CD4-positive, alpha-beta T cell treated with Interleukin-21 for 1 hour (primary cell): ENCODE measurements at regions not wholly inside any gene's neighbourhood (a gene's known extent, or its start where the extent isn't known, plus 50 kb on each side); places are given as distances from the start of the nearest gene placed in this dataset.

Experiments
- DNase-seq: peaks from one replicate; pipeline ENCODE4 v3.0.0-alpha.2; 2020

DNA sequence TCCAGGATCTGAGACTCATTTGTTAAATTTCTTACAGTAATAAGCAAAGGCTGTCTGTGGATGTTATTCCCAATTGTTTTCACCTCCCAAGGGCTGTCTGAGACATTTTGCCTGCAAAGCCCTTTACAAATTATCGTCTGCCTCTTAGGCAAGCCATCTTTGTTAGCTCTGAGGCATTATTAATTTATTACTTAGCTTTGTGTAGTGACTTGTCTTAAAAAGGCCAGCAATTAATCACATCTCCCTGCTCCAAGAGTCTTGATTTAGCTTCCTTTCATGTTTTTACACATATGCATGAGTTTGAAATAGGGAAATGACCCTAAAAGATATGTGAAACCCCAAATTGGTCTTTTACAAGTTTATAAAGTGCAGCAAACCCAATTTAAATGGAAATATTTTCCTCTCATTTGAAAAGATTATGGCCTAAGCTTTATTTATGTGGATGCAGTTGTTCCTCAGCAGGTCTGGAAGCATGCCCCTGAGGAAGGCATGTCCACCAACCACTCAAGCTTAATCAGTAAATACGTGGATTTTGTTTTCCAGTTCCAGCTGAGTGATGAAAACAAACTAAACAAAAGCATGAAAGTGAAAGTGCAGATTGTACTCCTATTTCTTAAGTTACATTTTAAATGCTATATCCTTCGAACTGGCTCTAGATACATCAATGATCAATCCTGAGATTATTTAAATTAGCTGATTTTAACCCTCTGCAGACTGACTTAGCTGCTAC lies 173.6 kb upstream of the LNX1 start:
- no peak for DNase-seq

DNA sequence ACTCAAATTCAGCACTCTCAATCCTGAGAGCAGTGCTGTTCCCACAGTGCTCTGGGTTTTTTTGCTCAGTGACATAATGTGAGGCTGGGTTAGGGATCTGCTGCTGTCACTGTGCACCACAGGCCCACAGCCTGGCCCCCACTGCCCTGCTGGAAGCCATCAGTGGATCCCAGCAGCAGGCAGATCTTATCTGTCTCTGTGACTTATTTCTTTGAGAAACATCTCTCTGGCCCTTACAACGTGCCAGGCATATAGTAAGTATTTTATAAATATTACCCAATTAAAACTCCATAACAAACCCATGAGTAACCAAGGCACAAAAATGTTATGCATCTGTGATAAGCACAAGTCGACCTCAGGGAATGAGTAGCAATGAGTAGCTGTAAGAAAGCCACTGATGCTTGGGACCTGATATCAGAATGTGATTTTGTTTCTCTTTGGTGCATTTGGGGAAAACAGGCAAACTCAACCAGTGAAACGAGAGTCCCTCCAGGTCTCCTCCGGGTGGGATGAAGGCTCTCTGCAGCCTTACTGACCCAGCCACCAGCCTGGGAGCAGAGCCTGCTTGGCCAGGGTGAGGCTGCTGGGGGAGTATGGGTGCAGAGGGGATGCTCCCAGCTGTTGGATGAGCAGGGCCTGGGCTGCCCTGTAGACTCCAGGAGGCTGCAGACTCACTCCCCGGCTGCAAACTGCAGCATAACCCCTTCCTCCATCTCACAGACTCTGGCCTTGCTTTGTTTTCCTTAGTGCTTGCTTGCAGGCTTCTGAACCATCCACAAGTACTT lies 172.7 kb upstream of the LNX1 start:
- no peak for DNase-seq

DNA sequence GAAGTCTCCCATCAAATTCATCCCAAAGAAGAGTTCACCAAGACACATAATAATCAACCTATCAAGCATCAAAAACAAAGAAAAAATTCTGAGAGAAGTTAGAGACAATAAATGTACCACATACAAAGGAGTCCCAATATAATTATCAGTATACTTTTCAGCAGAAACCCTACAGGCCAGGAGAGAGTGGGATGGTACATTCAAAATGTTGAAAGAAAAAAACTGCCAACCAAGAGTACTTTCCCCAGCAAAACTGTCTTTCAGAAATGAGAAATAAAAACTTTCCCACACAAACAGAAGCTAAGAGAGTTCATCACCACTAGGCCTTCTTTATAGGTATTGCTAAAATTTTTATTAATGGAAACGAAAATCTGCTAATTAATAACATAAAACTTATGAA lies 164.4 kb upstream of the LNX1 start:
- no peak for DNase-seq

DNA sequence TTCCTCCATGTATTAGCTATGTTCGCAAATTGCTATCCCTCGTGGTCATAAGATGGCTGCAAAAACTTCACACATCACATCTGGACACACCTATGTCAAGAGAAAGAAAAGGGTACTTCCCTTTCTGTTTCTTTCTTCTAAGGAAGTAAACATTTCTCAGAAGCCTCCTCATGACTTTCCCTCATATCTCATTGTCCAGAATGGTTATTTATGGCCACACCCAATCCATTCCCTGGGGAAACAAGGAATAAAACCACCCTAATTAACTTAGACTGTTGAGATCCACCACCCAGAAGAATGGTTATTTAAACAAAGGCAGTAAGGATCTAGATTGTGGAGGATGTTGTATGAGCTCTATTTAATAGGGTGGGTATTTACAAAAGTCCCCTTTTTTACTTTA lies 160.8 kb upstream of the LNX1 start:
- DNase-seq = no peak

DNA sequence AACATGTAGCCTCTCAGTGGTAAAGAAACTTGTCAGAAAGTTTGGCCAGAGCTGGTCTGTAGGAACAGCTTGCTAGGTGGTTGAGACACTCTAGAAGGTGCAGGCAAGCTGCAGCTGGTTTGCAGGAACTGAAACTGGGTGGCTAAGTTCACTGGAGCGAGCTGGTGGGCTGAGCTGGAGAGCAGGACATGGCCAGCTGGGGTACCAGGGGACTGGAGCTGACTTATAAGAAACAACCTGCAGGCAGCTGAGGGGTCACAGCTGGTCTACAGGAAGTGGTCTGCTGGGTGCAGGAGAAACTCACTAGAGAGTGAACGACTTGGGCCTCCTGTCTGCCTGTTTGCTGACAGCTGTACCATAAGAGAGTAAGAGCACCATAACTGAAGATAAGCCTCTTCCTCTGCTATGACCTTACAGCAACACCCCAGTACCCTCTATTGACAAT lies 157.1 kb upstream of the LNX1 start:
- DNase-seq = no peak

DNA sequence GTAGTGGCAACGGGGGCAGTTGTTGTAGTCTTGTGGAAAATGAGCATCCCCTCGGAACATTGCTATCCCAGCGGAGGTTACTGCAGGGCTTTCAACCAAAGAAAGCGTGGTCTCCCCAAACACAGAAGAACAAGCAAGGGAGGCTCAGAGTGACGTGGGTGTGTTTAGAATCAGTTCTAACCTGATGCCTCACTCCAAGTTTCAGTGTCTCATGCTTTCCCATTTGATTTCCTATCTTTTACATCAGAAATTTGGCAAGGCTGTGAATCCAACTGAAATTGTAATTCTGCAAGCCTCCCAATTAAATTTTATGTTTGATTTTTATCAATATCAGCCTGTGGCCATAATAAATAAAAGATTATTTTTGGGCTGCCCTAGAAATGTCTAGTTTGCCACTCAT lies 156.1 kb upstream of the LNX1 start:
- no peak for DNase-seq

DNA sequence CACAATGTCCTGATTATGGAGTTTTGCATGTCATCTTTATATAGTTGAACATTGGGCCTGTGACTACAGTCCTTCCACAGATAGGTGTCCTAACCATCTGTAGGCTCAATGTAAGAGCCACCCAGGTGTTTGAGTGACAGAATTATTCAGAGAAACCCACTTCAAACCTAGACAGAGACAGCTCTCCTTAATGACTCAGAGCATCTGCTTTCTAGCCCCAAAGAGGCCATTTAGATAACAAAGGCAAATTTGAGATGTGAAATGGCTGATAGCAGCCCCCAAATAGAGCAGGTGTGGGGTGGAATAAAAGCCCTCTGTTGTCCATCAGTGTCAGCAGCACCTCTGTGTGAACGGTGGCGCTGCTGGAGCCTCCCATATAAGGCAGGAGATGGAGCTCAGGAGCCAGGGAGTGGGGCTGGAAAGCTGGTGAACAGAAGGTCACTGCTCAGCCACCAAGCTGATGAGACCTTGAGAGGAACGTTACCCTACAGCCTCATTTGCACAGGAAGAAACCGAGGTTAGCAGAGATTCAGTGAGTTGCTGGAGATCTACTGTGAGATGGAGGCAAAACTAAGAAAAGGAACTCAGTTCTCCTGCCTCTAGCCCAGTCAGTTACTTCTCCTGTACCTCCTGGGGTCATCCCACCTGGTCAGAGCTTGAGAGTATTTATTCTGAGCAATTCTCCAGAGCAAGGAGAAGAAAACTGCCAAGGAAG lies 153.3 kb upstream of the LNX1 start:
- no peak for DNase-seq

DNA sequence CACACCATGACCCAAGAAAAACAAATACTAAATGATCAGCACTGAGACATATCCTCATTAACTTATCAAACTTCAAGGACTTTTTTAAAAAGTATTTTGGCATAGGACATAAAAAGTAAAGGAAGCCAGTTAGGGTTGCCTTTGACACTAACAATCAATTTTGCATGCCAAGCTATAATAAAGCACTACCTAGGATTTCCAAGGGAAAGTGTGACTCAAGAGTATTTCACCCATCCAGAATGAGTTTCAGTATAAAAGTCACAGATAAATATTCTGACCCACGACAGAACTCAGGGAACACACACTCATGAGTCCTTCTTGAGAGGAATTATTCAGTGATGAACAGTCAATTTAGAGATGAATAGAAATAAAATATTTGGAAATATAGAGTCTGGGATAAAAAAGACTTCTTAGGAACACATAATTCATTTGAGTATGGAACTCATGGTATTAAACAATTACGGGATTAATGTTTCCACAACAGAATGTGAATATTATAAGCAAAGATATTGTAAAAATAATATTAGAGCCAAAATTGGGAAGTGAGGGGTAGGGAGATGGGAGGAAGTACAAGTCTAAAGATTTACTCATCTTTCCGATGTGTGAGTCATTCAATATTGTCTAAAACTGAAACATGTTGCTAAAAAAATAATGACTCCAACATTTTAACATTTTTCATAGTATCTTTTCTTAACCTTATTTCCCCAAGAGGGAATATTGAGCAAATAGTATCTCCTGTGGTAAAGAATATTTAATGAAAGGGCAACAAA lies 143.5 kb upstream of the LNX1 start:
- DNase-seq = no peak

DNA sequence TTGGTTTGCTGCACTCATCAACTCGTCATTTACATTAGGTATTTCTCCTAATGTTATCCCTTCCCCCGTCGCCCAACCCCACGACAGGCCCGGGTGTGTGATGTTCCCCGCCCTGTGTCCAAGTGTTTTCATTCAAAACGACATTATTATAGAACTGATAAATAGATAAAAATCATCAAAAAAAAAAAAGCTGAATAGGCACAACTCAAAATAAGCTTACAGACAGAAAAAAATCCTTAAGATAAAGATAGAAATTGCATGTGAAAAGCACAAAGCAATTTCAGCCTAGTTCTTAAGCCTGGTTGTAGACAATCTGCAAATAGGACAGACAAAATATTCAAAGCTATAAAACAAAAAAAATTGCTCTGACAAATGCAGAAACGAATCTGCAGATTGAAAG lies 142.9 kb upstream of the LNX1 start:
- no peak for DNase-seq

DNA sequence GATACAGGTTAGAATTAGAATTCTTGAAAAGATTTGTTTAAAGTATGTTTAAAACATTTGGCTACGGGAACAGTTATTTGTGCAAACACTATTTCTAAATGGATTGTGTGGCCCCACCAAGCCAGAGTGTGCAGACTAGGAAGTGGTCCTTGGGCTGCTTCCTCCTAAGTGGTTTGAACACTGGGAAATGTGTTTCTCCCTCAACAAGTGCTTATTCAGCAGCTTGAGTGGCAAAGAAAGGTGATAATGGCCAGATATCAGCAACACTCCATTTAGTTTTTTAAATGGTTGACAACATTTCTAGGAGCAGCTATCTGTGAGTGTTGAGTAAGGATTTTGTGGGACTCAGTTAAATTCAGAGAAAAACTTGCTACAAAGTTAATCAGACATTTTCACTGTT lies 141.4 kb upstream of the LNX1 start:
- no peak for DNase-seq

DNA sequence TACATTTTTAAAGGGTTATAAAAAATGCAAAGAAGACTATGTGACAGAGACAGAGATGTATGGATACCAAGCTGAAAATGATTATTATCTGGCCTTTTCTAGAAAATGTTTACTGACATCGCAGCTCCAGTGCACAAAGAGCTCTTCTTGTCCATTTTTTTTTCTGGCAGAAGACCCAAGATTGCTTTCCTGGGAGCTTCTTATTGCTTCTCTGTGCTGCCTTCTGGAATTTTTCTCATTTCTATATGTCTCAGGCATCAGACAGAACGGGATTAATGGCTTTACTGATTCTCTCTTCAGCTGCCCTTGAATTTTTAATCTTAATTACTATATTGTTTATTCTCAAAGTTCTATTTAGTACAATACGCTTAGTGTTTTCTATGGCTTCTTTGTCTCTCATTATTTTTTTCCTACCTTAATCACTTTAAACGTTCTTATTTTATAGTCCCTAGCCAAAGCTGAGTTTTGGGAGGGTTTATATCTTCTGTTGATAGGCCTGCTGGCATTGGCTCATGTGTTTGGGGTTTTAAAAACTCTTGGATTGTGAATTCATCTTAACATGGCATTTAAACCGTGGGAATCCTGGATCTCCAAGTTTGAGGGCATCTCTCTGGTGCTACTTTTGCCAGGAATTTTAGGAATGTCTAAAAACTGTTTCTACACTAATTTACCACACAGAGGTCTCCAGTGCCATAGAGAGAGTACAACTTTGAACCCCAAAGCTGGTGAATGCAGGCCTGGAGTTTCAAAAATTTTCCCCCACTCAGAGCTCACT lies 138.9 kb upstream of the LNX1 start:
- no peak for DNase-seq

DNA sequence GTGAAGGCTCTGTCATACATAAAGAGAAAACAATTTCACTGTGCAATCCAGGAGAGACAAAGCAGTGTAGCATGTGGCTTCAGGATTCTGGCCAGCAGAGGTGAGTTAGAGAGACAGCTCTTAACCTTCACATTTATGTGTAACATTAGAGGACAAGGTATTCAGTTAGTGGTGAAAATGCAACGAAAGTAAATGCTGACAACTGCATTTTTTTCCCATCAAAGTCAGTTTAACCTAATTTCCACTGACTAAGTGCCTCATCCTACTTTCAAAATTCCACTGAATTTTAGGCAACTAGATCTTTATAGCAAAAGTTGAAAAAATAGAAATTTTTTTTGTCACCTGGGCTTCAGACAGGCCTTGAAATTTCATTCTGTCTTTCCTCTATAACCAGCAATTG lies 130.8 kb upstream of the LNX1 start:
- no peak for DNase-seq

DNA sequence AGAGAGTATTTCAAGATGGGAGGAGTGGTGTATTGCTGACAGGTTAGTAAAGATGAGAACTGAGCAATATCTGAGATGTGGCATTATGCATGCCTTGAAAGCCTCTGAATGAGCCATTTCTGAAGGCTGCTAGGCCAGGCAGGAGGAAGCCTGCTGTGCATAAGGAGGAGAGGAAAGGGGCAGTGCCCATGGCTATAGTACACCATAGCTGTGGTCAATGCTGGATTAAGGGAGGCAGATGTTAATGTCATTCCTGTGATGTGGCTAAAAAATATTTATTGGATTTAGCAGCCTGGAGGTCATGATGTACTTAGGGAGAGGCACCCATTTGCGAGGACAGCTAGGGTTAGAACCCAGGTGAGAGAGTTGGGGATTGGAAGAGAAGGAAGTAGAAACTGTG lies 130.0 kb upstream of the LNX1 start:
- no peak for DNase-seq

DNA sequence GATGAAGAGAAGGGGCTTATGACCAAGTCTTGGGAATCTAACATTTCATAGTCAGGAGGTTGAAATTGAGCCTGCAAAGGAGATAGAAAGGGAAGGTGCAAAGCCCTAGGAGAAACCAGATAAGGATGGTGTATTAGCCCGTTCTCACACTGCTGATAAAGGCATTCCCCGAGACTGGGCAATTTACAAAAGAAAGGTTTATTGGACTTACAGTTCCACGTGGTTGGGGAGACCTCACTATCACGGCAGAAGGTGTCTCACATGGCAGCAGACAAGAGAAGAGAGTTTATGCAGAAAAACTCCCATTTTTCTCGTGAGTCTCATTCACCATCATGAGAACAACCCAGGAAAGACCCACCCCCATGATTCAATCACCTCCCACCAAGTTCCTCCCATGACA lies 129.5 kb upstream of the LNX1 start:
- DNase-seq = no peak

DNA sequence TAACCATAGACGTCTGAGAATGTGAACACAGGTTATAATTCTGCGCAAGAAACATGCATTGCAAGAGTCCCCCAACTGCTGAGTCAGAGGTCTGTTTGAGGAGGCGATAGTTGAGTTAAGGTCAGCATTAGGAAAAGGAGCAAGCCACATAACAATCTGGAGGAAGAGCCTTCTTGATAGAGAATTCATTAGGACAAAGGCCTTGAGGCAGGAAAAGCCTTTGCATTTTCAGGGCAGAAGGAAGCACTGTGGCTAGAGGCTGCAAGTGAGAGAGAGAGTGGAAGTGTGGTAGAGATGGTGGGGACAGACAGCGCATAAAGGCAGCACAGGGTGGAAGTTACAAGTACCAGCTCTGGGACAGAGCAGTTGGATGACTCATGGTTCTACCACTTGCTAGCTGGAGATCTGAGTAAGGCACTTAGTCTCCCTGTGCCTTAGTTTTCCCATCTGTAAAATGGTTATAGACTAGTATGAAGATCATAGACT lies 125.8 kb upstream of the LNX1 start:
- DNase-seq = no peak

DNA sequence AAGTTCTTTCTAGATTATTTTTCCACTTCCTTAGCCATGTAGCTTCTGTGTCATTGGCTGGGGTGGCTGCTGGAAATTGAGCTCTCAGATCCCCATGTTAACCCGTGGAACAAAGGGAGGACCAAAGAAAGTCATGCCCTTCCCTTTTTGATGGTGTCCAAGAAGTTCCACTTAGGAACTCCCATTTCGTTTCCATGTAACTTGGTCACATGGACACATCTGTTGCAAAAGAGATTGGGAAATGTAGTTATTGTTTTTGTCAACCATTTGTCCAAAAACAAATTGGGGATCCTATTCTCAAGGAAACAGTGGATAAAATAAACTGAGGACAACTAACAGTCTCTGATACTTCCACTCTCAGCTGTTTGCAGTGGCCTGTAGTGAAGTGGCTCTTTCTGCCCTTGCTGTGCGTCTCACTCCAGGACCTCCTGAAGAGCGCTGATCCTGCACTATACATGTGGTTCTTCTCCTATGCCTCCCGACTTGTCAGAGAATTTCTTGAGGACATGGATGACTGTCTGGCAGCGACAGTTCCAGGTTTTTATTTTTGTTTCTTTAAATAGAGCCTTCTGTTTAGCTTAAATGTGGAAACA lies 125.3 kb upstream of the LNX1 start:
- DNase-seq = no peak

DNA sequence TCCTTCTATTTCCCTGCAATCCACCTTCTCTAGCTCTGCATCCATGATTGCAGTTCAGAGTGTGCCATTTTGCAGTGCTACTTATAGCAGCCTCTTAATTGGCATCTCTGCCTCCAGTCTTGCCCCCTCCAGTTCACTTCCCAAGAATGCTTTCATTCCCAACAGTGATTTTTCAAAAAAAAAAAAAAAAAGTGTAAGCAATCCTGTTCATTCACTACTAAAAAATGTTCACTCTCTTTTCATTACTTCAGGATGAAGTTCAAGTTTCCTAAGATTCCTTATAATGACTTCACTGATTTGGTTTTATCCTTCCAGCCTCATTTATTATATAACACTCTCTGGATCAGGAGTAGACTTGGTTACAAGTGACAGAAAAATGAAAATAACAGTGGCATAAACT lies 124.7 kb upstream of the LNX1 start:
- no peak for DNase-seq

DNA sequence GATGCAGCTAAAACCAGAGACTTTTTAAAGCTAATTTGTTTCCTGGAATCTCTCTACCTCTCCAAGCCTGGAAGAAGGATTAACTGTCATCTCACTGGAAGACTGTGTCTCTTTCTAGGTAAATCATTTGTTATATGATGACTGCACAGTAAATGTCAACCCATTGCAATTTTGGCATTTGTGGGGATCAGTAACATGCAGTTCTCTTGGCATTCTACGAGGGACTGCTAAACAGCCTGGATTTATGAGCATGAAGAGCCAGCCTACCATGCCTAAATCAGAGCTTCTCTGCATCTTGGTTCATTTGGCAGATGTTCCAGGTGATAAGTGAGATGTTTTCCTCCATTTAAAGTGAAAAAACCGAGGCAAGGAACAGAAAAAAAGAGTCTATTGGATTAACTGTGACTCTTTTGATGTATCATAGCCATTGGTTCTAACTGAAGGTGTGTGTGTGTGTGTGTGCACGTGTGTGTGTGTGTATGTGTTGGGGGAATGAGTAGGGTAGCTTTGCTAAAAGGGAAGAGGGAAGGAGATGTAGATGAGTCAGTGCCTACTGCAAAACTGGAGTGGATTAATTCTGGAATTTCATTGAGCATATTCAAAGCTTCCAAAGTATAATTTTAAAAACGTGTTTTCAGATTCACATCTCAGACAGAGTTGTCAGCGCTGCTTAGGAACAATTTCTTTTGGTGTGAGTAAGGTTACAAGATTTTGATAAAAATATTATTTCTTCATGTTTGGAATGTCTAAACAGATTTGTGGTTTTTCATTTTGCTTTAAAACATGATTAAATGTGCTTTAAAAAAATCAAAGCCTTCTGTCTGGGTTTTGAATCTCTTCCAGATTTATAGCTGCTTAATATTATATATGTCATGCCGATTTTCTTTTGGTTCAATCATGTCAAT lies 123.2 kb upstream of the LNX1 start:
- no peak for DNase-seq

DNA sequence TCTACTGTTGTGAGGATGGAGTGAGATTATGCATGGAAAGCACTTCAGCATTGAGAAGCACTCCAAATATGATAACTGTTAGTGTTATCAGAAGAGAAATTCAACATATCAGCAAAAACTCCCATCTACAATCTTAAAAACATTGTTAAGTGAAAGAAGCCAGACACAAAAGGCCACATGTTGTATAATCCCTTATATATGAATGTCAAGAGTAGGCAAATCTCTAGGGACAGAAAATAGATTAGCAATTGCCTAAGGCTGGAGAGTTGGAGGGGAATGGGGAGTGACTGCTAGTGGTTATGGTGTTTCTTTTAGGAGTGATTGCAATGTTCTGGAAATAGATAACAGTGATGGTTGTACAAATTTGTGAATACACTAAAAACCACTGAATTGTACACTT lies 122.5 kb upstream of the LNX1 start:
- DNase-seq = no peak

DNA sequence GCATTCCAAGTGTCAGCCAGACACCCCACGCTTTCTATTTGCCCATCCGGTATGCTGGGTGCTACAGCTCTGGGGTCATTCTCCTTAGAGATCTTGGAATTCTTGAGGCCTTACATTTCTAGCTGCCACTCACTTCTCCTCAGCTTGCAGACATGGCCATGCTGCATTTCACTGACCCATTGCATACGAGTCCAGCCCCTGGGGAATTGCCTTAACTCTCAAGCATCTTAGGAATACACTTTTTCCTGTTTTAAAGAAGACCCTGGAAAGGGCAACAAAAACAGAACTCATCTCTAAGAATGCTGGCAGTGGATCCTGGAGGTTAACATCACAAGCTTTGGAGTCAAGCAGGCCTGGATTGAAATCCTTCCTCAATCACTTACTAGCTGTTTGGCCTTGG lies 122.0 kb upstream of the LNX1 start:
- DNase-seq = no peak
